ENCODE measurements at regions not wholly inside any gene's neighbourhood (a gene's known extent, or its start where the extent isn't known, plus 50 kb on each side); places are given as distances from the start of the nearest gene placed in this dataset.

- Histone ChIP-seq H3K4me3 (ENCODE audit: low read length) (no peak overlapping the region), H3K27me3 (ENCODE audit: insufficient read depth, low read depth, low read length) (no peaks in the 10 kb centered on the region), H4K20me1 (ENCODE audit: insufficient read depth) (no peaks in the 10 kb centered on the region), H3F3A (ENCODE audit: insufficient read depth, low read length, poor library complexity, severe bottlenecking) (no peaks in the 10 kb centered on the region), H3K79me2 (replicated peaks; ENCODE audit: insufficient read depth, low read length) (no peaks in the 10 kb centered on the region), H3K9ac (ENCODE audit: low read length) (no peak overlapping the region), H2AFZ (ENCODE audit: low read depth, low read length) (no peak overlapping the region), H3K9me2 (ENCODE audit: insufficient read depth, low read length) (no peaks in the 10 kb centered on the region), H3K4me2 (ENCODE audit: low read length) (no peak overlapping the region), H3K9me3 (ENCODE audit: low read length) (no peaks in the 10 kb centered on the region), H3K36me3 (ENCODE audit: insufficient read depth, low read length) (no peaks in the 10 kb centered on the region), H3K27ac (ENCODE audit: low read length) (no peak overlapping the region)
- TF ChIP-seq TAF1 (IDR thresholded peaks at IDR 0.05; ENCODE audit: low read depth) = no peak
- TF ChIP-seq POLR2AphosphoS5 (IDR thresholded peaks at IDR 0.05) = no peak
- TF ChIP-seq EP300 (conservative IDR thresholded peaks at IDR 0.05; ENCODE audit: poor library complexity, severe bottlenecking) = no peak
- TF ChIP-seq REST (IDR thresholded peaks at IDR 0.05; ENCODE audit: borderline replicate concordance) = no peak
- no peak for TF ChIP-seq SMC3 (conservative IDR thresholded peaks at IDR 0.05; ENCODE audit: poor library complexity)
- TF ChIP-seq MXI1 (conservative IDR thresholded peaks at IDR 0.05; ENCODE audit: poor library complexity, severe bottlenecking) = no peak
- no peak for TF ChIP-seq RAD21 (conservative IDR thresholded peaks at IDR 0.05)
- no peak for TF ChIP-seq EZH2 (IDR thresholded peaks at IDR 0.05; ENCODE audit: borderline replicate concordance, insufficient read depth, low read length, poor library complexity, severe bottlenecking)
- no peak for TF ChIP-seq CTCF (IDR thresholded peaks at IDR 0.05; ENCODE audit: poor library complexity, severe bottlenecking)
Measured at GRCh38 chr9:111276431-111277128, 53.4 kb downstream of the OR2K2 start.

- H3K4me2 ChIP-seq (ENCODE audit: low read length) = no peak overlapping the region
- no peak for TF ChIP-seq MXI1 (conservative IDR thresholded peaks at IDR 0.05; ENCODE audit: poor library complexity, severe bottlenecking)
- TF ChIP-seq EZH2 (IDR thresholded peaks at IDR 0.05; ENCODE audit: borderline replicate concordance, insufficient read depth, low read length, poor library complexity, severe bottlenecking) = no peak
- no peaks in the 10 kb centered on the region for H3K36me3 ChIP-seq (ENCODE audit: insufficient read depth, low read length)
- H3K79me2 ChIP-seq (replicated peaks; ENCODE audit: insufficient read depth, low read length) = no peaks in the 10 kb centered on the region
- no peaks in the 10 kb centered on the region for H3K27me3 ChIP-seq (ENCODE audit: insufficient read depth, low read depth, low read length)
- no peak overlapping the region for H2AFZ ChIP-seq (ENCODE audit: low read depth, low read length)
- H4K20me1 ChIP-seq (ENCODE audit: insufficient read depth) = no peaks in the 10 kb centered on the region
- H3K27ac ChIP-seq (ENCODE audit: low read length) = no peak overlapping the region
- H3K9ac ChIP-seq (ENCODE audit: low read length) = no peak overlapping the region
- no peaks in the 10 kb centered on the region for H3K9me2 ChIP-seq (ENCODE audit: insufficient read depth, low read length)
- H3K4me3 ChIP-seq (ENCODE audit: low read length) = no peak overlapping the region
- H3K9me3 ChIP-seq (ENCODE audit: low read length) = no peaks in the 10 kb centered on the region
- no peaks in the 10 kb centered on the region for H3F3A ChIP-seq (ENCODE audit: insufficient read depth, low read length, poor library complexity, severe bottlenecking)
Measured at GRCh38 chr9:111274737-111275136, 55.3 kb downstream of the OR2K2 start.

Measured in neural cell (in vitro differentiated cells).